ENCODE measurements at regions not wholly inside any gene's neighbourhood (a gene's known extent, or its start where the extent isn't known, plus 50 kb on each side); places are given as distances from the start of the nearest gene placed in this dataset.

DNA sequence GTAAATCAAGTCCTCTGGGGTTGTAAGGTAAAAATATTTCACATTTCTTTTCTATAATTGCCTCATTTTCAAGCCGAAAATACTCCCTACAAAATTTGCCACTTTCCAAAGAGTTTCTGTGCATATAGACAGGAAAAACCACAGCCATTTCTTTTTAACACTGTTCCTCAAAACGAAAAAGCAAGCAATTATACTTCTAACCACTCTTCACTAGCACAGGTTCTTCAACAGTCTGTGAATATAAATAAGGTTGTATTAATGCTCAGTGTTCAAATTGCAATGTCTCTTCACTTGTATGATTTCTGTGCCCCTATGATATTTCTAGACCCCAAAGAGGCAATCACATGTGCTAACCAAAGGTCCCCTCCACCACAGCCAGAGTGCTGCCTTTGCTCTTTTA lies 206.0 kb downstream of the SIM1 start:
- POLR2A ChIA-PET, result no interaction called here
- DNase-seq, result no peak
- Mint-ChIP-seq H3K4me1 (peaks cover 2% of the 10 kb centered on the region), H3K27ac (no peak overlapping the region), H3K27me3 (peaks cover 3% of the 10 kb centered on the region), H3K9me3 (ENCODE audit: insufficient read depth) (no peaks in the 10 kb centered on the region), H3K4me3 (no peak overlapping the region)
- H3K27ac ChIP-seq (ENCODE audit: low read length in 2 of 2), result no peak overlapping the region
- intact Hi-C loops (cut with micrococcal nuclease), result no loop called here
- H3K4me3 ChIP-seq (ENCODE audit: control extremely low read depth in 1 of 5, extremely low read depth in 1 of 5, insufficient read depth in 1 of 5, low read depth in 2 of 5, low read length in 4 of 5), result no peak overlapping the region
- ATAC-seq (ENCODE audit: low read depth), result no peak
- no peak overlapping the region for H3K9ac ChIP-seq (ENCODE audit: low read length)
- no peaks in the 10 kb centered on the region for H3K9me3 ChIP-seq (ENCODE audit: control extremely low read depth in 1 of 3, control insufficient read depth in 2 of 3, insufficient read depth in 1 of 3, low read length in 2 of 3)
- H4K20me1 ChIP-seq (ENCODE audit: control insufficient read depth, insufficient read depth, low read length, poor library complexity, severe bottlenecking), result no peaks in the 10 kb centered on the region
- no peaks in the 10 kb centered on the region for H3K4me1 ChIP-seq (ENCODE audit: control insufficient read depth in 2 of 2, insufficient read depth in 2 of 2, low read length in 2 of 2)
- TF ChIP-seq, protein P1, sequence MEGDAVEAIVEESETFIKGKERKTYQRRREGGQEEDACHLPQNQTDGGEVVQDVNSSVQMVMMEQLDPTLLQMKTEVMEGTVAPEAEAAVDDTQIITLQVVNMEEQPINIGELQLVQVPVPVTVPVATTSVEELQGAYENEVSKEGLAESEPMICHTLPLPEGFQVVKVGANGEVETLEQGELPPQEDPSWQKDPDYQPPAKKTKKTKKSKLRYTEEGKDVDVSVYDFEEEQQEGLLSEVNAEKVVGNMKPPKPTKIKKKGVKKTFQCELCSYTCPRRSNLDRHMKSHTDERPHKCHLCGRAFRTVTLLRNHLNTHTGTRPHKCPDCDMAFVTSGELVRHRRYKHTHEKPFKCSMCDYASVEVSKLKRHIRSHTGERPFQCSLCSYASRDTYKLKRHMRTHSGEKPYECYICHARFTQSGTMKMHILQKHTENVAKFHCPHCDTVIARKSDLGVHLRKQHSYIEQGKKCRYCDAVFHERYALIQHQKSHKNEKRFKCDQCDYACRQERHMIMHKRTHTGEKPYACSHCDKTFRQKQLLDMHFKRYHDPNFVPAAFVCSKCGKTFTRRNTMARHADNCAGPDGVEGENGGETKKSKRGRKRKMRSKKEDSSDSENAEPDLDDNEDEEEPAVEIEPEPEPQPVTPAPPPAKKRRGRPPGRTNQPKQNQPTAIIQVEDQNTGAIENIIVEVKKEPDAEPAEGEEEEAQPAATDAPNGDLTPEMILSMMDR (IDR thresholded peaks at IDR 0.05), result no peak
- no peak for TF ChIP-seq EZH2 (IDR thresholded peaks at IDR 0.05; ENCODE audit: borderline replicate concordance, insufficient read depth, low read depth, low read length, poor library complexity, severe bottlenecking)
- H3K4me2 ChIP-seq (replicated peaks; ENCODE audit: low read depth, low read length, poor library complexity, severe bottlenecking), result no peak overlapping the region
- no peak overlapping the region for H2AFZ ChIP-seq (ENCODE audit: insufficient read depth, low read depth, low read length, poor library complexity, severe bottlenecking)
- no peaks in the 10 kb centered on the region for H3K36me3 ChIP-seq (replicated peaks in 1 of 2; ENCODE audit: control extremely low read depth in 1 of 2, control insufficient read depth in 1 of 2, extremely low read depth in 1 of 2, insufficient read depth in 2 of 2, low read length in 1 of 2)
- no peaks in the 10 kb centered on the region for H3K79me2 ChIP-seq (ENCODE audit: control insufficient read depth, insufficient read depth, low read length)
- no CpG with 5 or more reads among the region's 2 CpGs for WGBS (ENCODE audit: insufficient coverage)
- H3K27me3 ChIP-seq (replicated peaks in 1 of 4; ENCODE audit: control extremely low read depth in 1 of 4, control insufficient read depth in 3 of 4, insufficient read depth in 4 of 4, low read length in 3 of 4), result no peaks in the 10 kb centered on the region
- CTCF ChIA-PET, result no interaction called here

DNA sequence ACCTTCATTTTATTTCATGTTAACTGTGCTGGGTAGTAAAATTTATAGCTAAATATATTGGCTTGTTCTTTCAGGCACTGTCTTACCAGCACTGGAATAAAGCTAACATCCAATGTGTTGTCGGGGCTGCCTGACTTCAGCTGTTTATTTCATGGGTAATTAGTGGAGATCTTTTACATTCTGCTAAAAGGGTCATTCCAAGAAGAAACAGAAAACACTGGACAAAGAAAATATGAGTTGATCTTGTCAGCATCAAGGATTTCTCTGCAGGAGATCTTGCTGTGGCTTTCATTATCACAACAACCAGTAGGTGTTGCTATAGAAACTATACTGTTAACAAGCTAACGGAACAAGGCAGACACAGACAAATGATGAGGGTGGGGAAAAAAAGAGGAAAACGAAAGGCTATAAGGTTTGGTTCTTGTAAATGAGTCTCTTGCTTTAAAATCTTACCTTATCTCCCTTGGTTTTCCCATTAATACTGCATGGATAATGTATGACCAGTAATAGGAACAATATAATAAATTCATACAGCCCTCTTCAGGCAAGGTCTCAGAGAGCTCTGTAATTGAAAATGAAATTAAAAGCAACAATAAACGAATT lies 206.8 kb downstream of the SIM1 start:
- intact Hi-C loops (cut with micrococcal nuclease), result no loop called here
- ATAC-seq (ENCODE audit: low read depth) (no peak), DNase-seq (no peak)
- WGBS (ENCODE audit: insufficient coverage), result no CpG with 5 or more reads among the region's 4 CpGs
- Histone ChIP-seq H3K27ac (ENCODE audit: low read length in 2 of 2) (no peak overlapping the region), H3K9ac (ENCODE audit: low read length) (no peak overlapping the region), H2AFZ (ENCODE audit: insufficient read depth, low read depth, low read length, poor library complexity, severe bottlenecking) (no peak overlapping the region), H3K79me2 (ENCODE audit: control insufficient read depth, insufficient read depth, low read length) (no peaks in the 10 kb centered on the region), H3K36me3 (replicated peaks in 1 of 2; ENCODE audit: control extremely low read depth in 1 of 2, control insufficient read depth in 1 of 2, extremely low read depth in 1 of 2, insufficient read depth in 2 of 2, low read length in 1 of 2) (no peaks in the 10 kb centered on the region), H3K4me2 (replicated peaks; ENCODE audit: low read depth, low read length, poor library complexity, severe bottlenecking) (peak overlapping the region; percentile 2), H3K27me3 (replicated peaks in 1 of 4; ENCODE audit: control extremely low read depth in 1 of 4, control insufficient read depth in 3 of 4, insufficient read depth in 4 of 4, low read length in 3 of 4) (no peaks in the 10 kb centered on the region), H3K4me3 (ENCODE audit: control extremely low read depth in 1 of 5, extremely low read depth in 1 of 5, insufficient read depth in 1 of 5, low read depth in 2 of 5, low read length in 4 of 5) (peak overlapping the region in 1 of 5 experiments; percentile 27), H3K4me1 (ENCODE audit: control insufficient read depth in 2 of 2, insufficient read depth in 2 of 2, low read length in 2 of 2) (no peaks in the 10 kb centered on the region), H4K20me1 (ENCODE audit: control insufficient read depth, insufficient read depth, low read length, poor library complexity, severe bottlenecking) (no peaks in the 10 kb centered on the region), H3K9me3 (ENCODE audit: control extremely low read depth in 1 of 3, control insufficient read depth in 2 of 3, insufficient read depth in 1 of 3, low read length in 2 of 3) (no peaks in the 10 kb centered on the region)
- Mint-ChIP-seq H3K27ac (no peak overlapping the region), H3K4me3 (no peak overlapping the region), H3K4me1 (peaks cover 2% of the 10 kb centered on the region), H3K9me3 (ENCODE audit: insufficient read depth) (no peaks in the 10 kb centered on the region), H3K27me3 (peaks cover 3% of the 10 kb centered on the region)
- TF ChIP-seq, protein P1 (IDR thresholded peaks at IDR 0.05), result no peak
- no peak for TF ChIP-seq EZH2 (IDR thresholded peaks at IDR 0.05; ENCODE audit: borderline replicate concordance, insufficient read depth, low read depth, low read length, poor library complexity, severe bottlenecking)
- ChIA-PET CTCF (no interaction called here), POLR2A (no interaction called here)
